ENCODE measurements at regions not wholly inside any gene's neighbourhood (a gene's known extent, or its start where the extent isn't known, plus 50 kb on each side); places are given as distances from the start of the nearest gene placed in this dataset.
A peak's percentile ranks its signal among the peaks of the same experiment; 100 is the strongest.

DNA sequence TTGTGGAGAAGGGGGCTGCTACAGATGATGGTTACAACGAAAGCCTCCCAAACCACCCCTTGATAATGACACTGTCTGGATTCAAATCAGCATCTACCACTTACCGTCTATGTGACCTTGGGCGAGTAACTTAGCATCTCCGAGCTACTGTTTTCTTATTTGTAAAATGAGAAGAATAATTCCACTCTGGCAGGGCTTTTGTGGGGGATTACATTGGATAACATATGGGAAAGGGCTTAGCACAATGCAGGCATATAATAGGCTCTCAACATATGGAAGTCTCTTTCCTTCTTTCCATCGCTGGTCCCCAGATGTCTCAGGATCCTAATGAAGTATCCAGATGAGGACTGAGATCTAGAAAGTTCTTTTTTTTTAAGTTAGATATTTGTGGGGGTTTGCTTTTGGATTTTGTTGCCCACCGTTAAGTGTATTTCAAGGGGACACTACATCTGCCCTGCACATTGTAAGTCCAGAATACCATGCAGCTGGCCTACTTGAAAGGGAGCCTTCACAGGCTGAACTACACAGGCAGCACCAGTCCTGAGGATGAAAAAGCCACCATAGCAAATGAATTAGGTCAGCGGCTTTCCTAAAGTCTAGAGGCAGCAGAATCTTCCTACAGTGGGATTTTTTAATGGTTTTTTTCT lies 172.2 kb upstream of the IRF2BP2 start:
- H3K36me3 ChIP-seq (ENCODE audit: insufficient read depth, low read length, poor library complexity, severe bottlenecking), result no peaks in the 10 kb centered on the region
- intact Hi-C loops (cut with micrococcal nuclease; ENCODE audit: unreplicated experiment), result no loop called here
- peaks cover 49% of the 10 kb centered on the region for H3K27me3 ChIP-seq (replicated peaks; ENCODE audit: insufficient read depth, low read depth, low read length, poor library complexity)
- POLR2A ChIA-PET (ENCODE audit: low non-redundant PET), result no interaction called here
- no peak overlapping the region for H3K27ac ChIP-seq (ENCODE audit: low read depth, low read length, poor library complexity, severe bottlenecking)
- no peaks in the 10 kb centered on the region for H3K4me1 ChIP-seq (ENCODE audit: insufficient read depth, low read length, poor library complexity, severe bottlenecking)
- H3K9me3 ChIP-seq (ENCODE audit: low read depth, low read length, poor library complexity, severe bottlenecking), result no peaks in the 10 kb centered on the region
- TF ChIP-seq CTCF (conservative IDR thresholded peaks at IDR 0.05; ENCODE audit: low read depth, low read length), result no peak
- no peak for TF ChIP-seq EZH2 (IDR thresholded peaks at IDR 0.05; ENCODE audit: borderline replicate concordance, low read depth, low read length, poor library complexity, severe bottlenecking)
- CTCF ChIA-PET, result no interaction called here
- BruUV-seq (replicated peaks), result no TSS peak
- no peak for DNase-seq (ENCODE audit: low spot score)
- no peak overlapping the region for H3K4me3 ChIP-seq (ENCODE audit: low read depth, low read length, poor library complexity, severe bottlenecking)

DNA sequence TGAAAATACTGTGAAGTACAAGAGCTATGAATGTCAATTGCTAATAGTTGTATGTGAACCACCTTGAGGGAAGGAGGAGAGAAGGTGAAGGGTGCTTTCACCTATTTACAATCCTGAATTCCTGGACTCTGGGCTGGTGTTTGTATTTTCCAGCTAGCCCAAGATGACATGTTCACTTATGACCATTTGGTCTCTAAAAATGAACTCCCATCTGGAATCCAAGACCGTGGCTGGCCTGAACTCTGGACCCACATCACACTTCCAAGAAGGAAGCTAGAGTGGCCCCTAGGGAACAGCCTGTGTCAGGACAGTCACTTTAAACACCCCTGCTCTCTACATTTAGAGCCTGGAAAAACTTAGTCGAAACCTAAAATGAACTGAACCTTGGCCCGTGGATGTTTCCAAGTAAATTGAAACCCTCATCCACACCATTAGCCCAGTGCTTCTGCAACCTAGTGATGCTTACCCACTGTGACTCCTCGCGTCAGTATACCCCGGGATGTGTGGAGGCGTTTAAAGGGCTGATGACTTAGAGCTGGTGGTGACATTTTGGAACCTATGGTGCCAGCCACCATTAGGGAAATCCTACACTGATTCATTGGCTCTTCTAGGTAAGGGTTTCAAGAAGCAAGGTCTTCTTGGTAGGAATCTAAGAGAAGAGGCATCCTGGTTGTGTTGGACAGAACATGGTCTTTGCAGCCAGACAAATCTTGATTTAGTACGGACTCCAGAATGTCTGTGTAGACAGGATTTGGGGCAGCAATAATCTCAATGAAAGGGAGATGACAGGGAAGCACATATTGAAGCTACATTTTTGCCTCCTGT lies 171.5 kb upstream of the IRF2BP2 start:
- no peaks in the 10 kb centered on the region for H3K9me3 ChIP-seq (ENCODE audit: low read depth, low read length, poor library complexity, severe bottlenecking)

More for the DNA sequence above, 171.5 kb upstream of the IRF2BP2 start:
- Histone ChIP-seq H3K4me3 (ENCODE audit: low read depth, low read length, poor library complexity, severe bottlenecking) (no peak overlapping the region), H3K4me1 (ENCODE audit: insufficient read depth, low read length, poor library complexity, severe bottlenecking) (no peaks in the 10 kb centered on the region), H3K27ac (ENCODE audit: low read depth, low read length, poor library complexity, severe bottlenecking) (no peak overlapping the region), H3K36me3 (ENCODE audit: insufficient read depth, low read length, poor library complexity, severe bottlenecking) (no peaks in the 10 kb centered on the region), H3K27me3 (replicated peaks; ENCODE audit: insufficient read depth, low read depth, low read length, poor library complexity) (peaks cover 56% of the 10 kb centered on the region)
- POLR2A ChIA-PET (ENCODE audit: low non-redundant PET), result interaction anchor here (0.5 kb wide), 1 partner anchor 58 kb away, joined by 4 read pairs; no protein-coding TSS in a partner anchor
- CTCF ChIA-PET, result no interaction called here
- intact Hi-C loops (cut with micrococcal nuclease; ENCODE audit: unreplicated experiment), result no loop called here
- no TSS peak for BruUV-seq (replicated peaks)
- DNase-seq (ENCODE audit: low spot score), result peak; percentile 23
- TF ChIP-seq EZH2 (IDR thresholded peaks at IDR 0.05; ENCODE audit: borderline replicate concordance, low read depth, low read length, poor library complexity, severe bottlenecking) (no peak), CTCF (conservative IDR thresholded peaks at IDR 0.05; ENCODE audit: low read depth, low read length) (no peak)
